Renal cortical epithelial cell (primary cell): ENCODE measurements at regions not wholly inside any gene's neighbourhood (a gene's known extent, or its start where the extent isn't known, plus 50 kb on each side); places are given as distances from the start of the nearest gene placed in this dataset.

Experiments
- DNase-seq: peaks from one replicate; pipeline ENCODE4 v3.0.0-alpha.2; 2011; ENCODE audit warnings: low read depth

- DNase-seq = no peak
Measured at GRCh38 chr5:92800365-92800764, 780.7 kb downstream of the NR2F1-AS1 start.

GRCh38 chr5:92795633-92796032 lies 785.4 kb downstream of the NR2F1-AS1 start:
- no peak for DNase-seq

- DNase-seq = no peak
Measured at GRCh38 chr5:92780057-92780456, 801.0 kb downstream of the NR2F1-AS1 start.

- DNase-seq = no peak
Measured at GRCh38 chr5:92779536-92779935, 801.5 kb downstream of the NR2F1-AS1 start.

- no peak for DNase-seq
Measured at GRCh38 chr5:92778261-92778660, 802.8 kb downstream of the NR2F1-AS1 start.

DNA sequence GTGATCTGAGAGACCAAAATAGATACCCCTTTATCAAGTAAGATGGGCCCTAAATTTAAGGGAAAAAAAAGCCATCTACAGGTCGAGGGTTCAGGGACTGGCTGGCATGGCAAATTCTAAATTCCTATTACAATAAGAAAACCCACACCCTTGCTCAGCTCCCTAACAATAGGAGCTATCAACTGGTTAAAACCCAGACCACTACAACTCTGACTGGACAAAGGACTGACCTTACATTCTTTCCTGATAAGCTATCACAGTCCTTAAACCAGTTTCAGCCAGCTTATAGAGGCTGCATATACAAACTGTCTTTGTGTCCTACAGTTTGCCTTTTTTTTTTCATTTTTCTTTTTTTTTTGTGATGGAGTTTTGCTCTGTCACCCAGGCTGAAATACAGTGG lies 803.6 kb downstream of the NR2F1-AS1 start:
- no peak for DNase-seq

DNA sequence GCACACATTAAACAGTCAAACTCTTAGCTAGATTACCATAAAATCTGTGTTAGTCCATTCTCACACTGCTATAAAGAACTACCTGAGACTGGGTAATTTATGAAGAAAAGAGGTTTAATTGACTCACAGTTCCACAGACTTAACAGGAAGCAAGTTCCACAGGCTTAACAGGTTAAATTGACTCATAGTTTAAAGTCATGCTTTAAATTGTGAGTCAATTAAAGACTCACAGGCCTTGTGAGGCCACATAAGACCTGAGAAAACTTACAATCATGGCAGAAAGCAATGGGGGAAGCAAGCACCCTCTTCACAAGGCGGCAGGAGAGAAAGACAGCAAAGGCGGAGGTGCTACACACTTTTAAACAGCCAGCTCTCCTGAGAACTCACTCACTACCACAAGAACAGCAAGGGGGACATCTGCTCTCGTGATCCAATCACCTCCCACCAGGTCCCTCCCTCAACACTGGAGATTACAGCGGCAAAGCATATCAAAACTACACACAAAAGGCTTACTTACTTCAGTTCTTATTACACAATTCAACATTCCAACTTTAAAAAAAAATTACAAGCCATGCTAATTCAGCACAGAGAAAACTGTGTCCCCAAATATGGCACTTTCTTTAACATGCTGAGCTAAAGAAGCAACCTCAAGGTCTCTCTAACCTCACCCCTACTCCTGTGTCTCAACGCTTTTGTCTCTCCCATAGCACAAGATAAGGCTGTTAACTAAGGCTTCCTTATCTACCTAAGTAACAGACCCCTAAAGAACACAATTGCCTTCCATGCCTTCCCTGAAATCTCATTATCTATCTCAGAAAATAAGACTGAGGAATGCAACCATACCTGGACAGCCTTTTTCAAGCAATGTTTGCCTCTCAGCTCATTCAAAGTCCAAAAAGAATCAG lies 805.1 kb downstream of the NR2F1-AS1 start:
- peak; percentile 86 for DNase-seq

GRCh38 chr5:92769978-92770377 lies 811.0 kb downstream of the NR2F1-AS1 start:
- no peak for DNase-seq

DNA sequence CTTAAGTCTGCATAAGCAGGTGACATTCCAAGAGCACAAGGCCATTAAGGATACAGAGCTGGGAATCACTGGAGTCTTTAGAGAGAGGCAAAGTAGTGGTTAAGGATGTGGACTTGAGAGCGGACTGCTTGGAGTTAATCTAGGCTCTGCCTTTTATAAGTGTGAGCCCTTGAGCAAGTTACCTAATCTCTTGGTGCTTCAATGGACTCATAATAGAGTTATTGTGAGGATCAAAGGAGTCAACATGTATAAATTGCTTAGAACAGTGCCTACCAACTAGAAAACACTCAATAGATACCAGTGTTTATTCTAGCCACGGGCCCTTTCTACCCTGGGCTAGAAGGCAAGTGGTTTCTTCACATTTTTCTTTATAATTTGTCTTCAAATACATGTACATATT lies 819.4 kb downstream of the NR2F1-AS1 start:
- DNase-seq = no peak

DNA sequence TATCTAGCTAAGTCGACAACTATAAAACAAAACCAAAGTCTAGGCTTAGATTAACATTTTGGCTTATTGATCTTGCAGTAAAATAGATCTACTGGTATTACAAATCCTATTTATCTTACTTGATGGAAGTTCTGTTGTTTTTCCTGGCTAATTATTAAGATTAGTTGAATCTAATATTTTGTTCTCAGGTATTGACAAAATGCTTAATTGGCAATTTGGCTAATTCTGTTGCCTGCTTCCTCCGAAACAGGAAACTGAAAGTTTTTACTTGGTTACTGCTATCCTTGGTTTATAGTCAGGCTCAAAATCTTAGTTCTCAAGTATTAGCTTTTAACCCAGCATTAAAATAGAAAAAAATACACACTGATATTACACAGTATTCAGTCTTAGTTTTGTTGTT lies 820.5 kb downstream of the NR2F1-AS1 start:
- no peak for DNase-seq

- DNase-seq = no peak
Measured at GRCh38 chr5:92758552-92758951, 822.5 kb downstream of the NR2F1-AS1 start.

GRCh38 chr5:92749943-92750342 lies 831.1 kb downstream of the NR2F1-AS1 start:
- DNase-seq = peak; percentile 87

GRCh38 chr5:92748072-92748676 lies 832.8 kb downstream of the NR2F1-AS1 start:
- DNase-seq = no peak

DNA sequence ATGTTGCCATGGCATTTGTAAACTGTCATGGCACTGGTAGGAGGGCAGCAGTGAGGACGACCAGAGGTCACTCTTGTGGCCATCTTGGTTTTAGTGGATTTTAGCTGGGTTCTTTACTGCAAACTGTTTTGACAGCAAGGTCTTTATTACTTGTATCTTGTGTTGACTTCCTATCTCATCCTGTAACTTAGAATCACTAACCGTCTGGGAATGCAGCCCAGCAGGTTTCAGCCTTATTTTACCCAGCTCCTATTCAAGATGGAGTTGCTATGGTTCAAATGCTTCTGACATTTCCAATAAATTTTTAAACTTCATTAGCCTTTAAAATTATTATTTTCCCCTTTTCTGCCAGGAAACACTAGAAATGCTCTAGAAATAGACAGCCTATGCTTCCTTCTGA lies 839.1 kb downstream of the NR2F1-AS1 start:
- no peak for DNase-seq

DNA sequence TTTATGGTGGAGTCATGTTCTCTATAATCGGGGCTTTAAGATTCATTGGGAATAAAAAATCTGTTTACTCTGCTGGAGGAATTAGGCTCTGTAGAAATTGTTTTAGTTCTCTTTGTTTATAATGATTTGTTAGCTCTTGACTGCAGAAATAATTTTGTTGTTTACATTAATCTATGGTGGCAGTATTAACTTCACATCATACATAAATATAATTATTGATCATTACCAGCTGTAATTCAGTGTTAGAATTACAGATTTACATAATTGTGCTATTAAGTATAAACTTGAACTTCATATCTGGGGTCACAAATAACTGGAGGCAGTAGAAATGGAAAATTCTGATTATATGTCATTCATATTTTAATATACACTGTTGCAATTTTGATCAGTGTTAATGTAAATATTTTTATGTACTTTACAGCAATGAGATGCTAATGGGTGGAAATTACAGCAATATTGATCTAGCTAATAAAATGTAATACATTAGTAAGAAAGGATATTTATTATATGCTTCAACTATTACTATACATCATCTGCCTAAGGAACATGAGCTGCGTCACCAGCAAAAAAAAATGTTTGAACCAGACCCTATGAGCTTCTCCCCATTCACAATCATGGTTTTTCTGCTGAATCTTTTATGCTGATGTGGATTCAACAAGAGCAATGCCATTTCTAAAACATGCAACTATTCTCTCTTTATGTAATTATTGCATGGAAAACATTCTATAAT lies 846.6 kb downstream of the NR2F1-AS1 start:
- no peak for DNase-seq

- no peak for DNase-seq
Measured at GRCh38 chr5:92730486-92730885, 850.5 kb downstream of the NR2F1-AS1 start.

DNA sequence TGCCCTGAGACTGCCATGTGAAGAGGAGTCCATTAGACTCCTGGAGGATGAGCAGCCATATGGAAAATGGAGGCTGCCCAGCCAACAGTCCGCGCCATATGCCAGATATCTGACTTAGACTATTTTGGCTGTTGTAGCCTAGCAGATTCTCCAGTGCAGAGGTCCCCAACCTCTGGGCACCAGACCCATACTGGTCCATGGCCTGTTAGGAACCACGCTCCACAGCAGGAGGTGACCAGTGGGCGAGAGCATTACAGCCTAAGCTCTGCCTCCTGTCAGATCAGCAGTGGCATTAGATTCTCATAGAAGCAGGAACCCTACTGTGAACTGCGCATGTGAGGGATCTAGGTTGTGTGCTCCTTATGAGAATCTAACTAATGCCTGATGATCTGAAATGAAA lies 851.9 kb downstream of the NR2F1-AS1 start:
- no peak for DNase-seq

- no peak for DNase-seq
Measured at GRCh38 chr5:92715946-92716520, 865.0 kb downstream of the NR2F1-AS1 start.

DNA sequence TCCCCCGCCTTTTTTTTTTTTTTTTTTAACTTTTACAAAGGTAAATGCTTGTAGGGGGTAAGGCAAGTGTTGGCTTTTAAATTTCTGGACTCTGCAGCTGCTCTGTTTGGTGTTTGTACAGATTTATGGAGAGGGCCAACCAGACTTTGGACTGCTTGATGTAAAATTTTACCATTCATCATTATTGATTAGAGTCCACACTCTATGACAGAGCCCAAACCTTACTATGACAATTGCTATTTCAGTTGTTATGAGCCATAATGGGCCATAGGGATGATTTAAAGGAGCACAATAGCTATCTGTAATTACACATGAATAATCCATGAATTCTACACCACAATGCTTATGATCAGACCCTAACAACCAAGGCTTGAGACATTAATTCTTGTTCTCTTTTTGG lies 867.2 kb downstream of the NR2F1-AS1 start:
- DNase-seq = no peak

- DNase-seq = no peak
Measured at GRCh38 chr5:92713335-92713743, 867.7 kb downstream of the NR2F1-AS1 start.

- DNase-seq = no peak
Measured at GRCh38 chr5:92711956-92712355, 869.1 kb downstream of the NR2F1-AS1 start.

DNA sequence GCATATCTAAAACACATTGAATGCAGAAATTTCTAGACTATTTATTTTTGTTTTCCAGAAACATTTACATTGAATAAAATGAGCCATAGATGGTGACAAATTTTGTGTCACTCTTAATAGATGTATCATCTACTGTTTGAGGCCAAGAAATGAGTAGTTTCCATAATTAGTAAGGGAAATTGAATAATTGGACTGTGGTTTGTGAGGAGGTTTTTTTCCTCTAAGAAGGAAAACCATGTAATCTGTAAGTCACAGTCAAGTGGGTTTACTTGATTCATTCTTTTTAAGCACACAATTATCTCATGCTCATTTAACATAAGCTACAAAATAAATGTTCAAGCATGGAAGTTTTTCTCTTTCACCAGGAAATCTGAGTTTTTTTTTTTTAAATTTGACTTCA lies 876.4 kb downstream of the NR2F1-AS1 start:
- peak; percentile 6 for DNase-seq
